ENCODE measurements at regions not wholly inside any gene's neighbourhood (a gene's known extent, or its start where the extent isn't known, plus 50 kb on each side); places are given as distances from the start of the nearest gene placed in this dataset.

DNA sequence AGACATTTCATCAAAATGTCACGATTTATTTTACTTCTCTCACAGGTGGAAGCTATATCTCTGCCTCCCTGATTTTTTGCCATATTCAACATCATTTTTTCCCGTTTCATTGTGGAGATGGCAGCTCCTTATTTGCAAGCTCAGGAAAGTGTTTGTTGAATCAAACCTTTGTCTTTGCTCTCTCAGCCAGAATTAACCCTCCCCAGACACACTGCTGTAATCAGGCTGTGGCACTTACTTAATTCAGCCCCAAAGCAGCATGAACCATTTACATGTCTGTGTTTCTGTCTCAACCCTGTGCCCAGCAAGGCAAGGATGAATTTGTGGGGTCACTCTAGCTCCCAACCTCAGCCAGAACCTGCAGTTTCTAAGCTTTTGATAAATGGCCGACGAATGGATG, 397.2 kb downstream of the TCERG1L start:
- DNase-seq (ENCODE audit: extremely low spot score), result no peak
- ChIA-PET POLR2A (no interaction called here), CTCF (no interaction called here)
- TF ChIP-seq ARNT (IDR thresholded peaks at IDR 0.05) (no peak), BHLHE40 (IDR thresholded peaks at IDR 0.05; ENCODE audit: borderline replicate concordance) (no peak), TARDBP (IDR thresholded peaks at IDR 0.05) (no peak), L3MBTL2 (conservative IDR thresholded peaks at IDR 0.05) (no peak), FOXK2 (IDR thresholded peaks at IDR 0.05) (no peak), CTBP1 (IDR thresholded peaks at IDR 0.05; ENCODE audit: borderline replicate concordance) (no peak), ZNF384 (IDR thresholded peaks at IDR 0.05) (no peak), HDGF (IDR thresholded peaks at IDR 0.05; ENCODE audit: borderline replicate concordance) (no peak), NFRKB (IDR thresholded peaks at IDR 0.05) (no peak), FOXM1 (IDR thresholded peaks at IDR 0.05; ENCODE audit: borderline replicate concordance) (no peak), LEF1 (IDR thresholded peaks at IDR 0.05; ENCODE audit: borderline replicate concordance) (no peak), SUZ12 (IDR thresholded peaks at IDR 0.05) (no peak)
- TF ChIP-seq, protein P1, sequence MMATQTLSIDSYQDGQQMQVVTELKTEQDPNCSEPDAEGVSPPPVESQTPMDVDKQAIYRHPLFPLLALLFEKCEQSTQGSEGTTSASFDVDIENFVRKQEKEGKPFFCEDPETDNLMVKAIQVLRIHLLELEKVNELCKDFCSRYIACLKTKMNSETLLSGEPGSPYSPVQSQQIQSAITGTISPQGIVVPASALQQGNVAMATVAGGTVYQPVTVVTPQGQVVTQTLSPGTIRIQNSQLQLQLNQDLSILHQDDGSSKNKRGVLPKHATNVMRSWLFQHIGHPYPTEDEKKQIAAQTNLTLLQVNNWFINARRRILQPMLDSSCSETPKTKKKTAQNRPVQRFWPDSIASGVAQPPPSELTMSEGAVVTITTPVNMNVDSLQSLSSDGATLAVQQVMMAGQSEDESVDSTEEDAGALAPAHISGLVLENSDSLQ (IDR thresholded peaks at IDR 0.05), result no peak

DNA sequence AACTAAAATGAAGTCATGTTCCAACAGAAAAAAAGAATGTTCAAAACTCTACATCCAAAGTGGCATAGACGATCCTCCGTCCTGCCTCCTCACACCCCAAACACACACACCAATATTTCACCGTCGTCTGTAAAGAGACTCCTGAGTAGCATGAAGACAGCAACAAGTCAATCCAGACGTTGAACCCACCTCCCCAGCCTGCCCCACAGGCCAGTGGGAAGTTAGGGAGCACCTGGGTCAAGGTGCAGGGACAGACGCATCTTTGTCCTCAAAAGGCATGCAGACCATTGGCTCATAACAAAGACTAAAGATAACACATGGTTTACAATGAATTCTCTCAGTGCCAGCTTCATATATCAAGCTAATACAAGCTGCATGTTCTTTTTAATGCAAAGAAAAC, 396.5 kb downstream of the TCERG1L start:
- ChIA-PET CTCF (no interaction called here), POLR2A (no interaction called here)
- TF ChIP-seq, protein P1 (IDR thresholded peaks at IDR 0.05), result no peak
- TF ChIP-seq L3MBTL2 (conservative IDR thresholded peaks at IDR 0.05) (no peak), CTBP1 (IDR thresholded peaks at IDR 0.05; ENCODE audit: borderline replicate concordance) (no peak), LEF1 (IDR thresholded peaks at IDR 0.05; ENCODE audit: borderline replicate concordance) (no peak), BHLHE40 (IDR thresholded peaks at IDR 0.05; ENCODE audit: borderline replicate concordance) (no peak), FOXA1 (IDR thresholded peaks at IDR 0.05) (no peak), FOXK2 (IDR thresholded peaks at IDR 0.05) (no peak), TARDBP (IDR thresholded peaks at IDR 0.05) (no peak), ZNF384 (IDR thresholded peaks at IDR 0.05) (no peak)
- DNase-seq (ENCODE audit: extremely low spot score), result no peak

DNA sequence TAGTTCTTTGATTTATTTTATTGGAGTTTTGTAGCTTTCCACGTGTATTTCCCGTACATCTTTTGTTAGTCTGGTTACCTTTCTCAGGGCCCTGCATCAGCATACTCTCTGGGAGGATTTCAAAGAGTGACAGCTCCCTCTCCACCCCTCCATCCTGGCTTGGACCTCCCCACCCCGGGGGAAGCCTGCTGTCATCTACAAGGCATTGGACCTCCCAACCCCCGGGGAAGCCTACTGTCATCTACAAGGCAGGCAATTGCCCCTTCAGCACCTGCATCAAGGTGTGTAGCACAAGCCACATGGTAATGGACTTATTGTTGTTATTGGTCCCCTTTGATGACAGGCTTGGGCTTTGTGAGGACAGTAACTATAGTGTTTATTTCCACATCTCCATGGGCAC, 390.1 kb downstream of the TCERG1L start:
- TF ChIP-seq BHLHE40 (IDR thresholded peaks at IDR 0.05; ENCODE audit: borderline replicate concordance) (no peak), NFRKB (IDR thresholded peaks at IDR 0.05) (no peak), ARNT (IDR thresholded peaks at IDR 0.05) (no peak), LEF1 (IDR thresholded peaks at IDR 0.05; ENCODE audit: borderline replicate concordance) (no peak), TARDBP (IDR thresholded peaks at IDR 0.05) (no peak), CTBP1 (IDR thresholded peaks at IDR 0.05; ENCODE audit: borderline replicate concordance) (no peak), ZNF384 (IDR thresholded peaks at IDR 0.05) (no peak), SUZ12 (IDR thresholded peaks at IDR 0.05) (no peak), FOXM1 (IDR thresholded peaks at IDR 0.05; ENCODE audit: borderline replicate concordance) (no peak), SP1 (IDR thresholded peaks at IDR 0.05) (no peak), ELF4 (IDR thresholded peaks at IDR 0.05) (no peak), L3MBTL2 (conservative IDR thresholded peaks at IDR 0.05) (no peak), FOXK2 (IDR thresholded peaks at IDR 0.05) (no peak), HDGF (IDR thresholded peaks at IDR 0.05; ENCODE audit: borderline replicate concordance) (no peak), FOXA1 (IDR thresholded peaks at IDR 0.05) (no peak)
- TF ChIP-seq, protein P1 (IDR thresholded peaks at IDR 0.05), result no peak
- ChIA-PET CTCF (no interaction called here), POLR2A (no interaction called here)
- no peak for DNase-seq (ENCODE audit: extremely low spot score)

DNA sequence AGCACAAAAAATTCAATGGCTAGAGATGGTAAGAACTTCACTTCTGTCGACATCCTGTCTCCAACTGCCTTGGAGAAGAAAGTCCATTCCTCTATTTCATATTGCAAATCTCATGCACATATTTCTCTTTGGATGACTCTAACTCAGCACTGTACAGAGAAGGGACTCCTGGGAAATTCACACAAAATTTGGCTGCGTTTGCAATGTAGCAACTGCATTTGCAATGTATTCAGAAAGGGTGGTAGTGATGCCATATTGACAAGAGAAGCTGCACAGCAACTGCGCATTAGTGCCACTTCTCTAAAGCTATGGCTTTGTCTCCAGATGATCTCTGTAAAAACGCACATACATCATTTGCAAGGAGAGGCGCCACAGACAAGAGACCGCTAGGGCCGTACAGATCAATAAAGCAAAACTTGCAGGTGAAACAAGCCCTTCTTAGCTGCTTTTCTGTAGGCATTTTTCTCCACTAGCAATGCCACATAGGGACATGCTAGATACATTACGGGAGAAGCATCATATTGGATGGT, 389.5 kb downstream of the TCERG1L start:
- ChIA-PET POLR2A (no interaction called here), CTCF (no interaction called here)
- DNase-seq (ENCODE audit: extremely low spot score), result no peak
- TF ChIP-seq BHLHE40 (IDR thresholded peaks at IDR 0.05; ENCODE audit: borderline replicate concordance) (no peak), L3MBTL2 (conservative IDR thresholded peaks at IDR 0.05) (no peak), FOXM1 (IDR thresholded peaks at IDR 0.05; ENCODE audit: borderline replicate concordance) (no peak), FOXA1 (IDR thresholded peaks at IDR 0.05) (no peak), LEF1 (IDR thresholded peaks at IDR 0.05; ENCODE audit: borderline replicate concordance) (no peak), SUZ12 (IDR thresholded peaks at IDR 0.05) (no peak), ZNF384 (IDR thresholded peaks at IDR 0.05) (no peak), FOXK2 (IDR thresholded peaks at IDR 0.05) (no peak), CTBP1 (IDR thresholded peaks at IDR 0.05; ENCODE audit: borderline replicate concordance) (no peak), HDGF (IDR thresholded peaks at IDR 0.05; ENCODE audit: borderline replicate concordance) (no peak), NFRKB (IDR thresholded peaks at IDR 0.05) (no peak), TARDBP (IDR thresholded peaks at IDR 0.05) (no peak)
- TF ChIP-seq, protein P1 (IDR thresholded peaks at IDR 0.05), result no peak

DNA sequence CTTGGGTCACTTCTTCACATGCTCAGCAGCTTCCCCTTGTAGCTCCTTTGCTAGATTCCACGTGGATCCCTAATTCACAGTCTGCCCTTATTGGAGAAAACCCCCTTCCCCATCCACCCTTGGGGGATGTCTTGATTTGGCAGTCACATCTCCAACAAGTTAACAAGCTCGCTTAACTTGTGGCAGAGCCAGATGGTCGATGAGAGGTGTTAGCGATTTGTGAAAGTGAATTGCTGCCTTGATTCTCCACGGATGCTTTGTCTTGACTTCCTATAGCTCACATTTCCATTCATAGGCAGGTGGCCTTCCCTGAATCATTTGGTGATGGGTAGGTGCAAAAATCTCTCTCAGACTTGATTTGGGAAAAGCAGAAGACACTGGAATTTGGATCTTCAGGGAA, 387.9 kb downstream of the TCERG1L start:
- ChIA-PET POLR2A (no interaction called here), CTCF (no interaction called here)
- TF ChIP-seq HDGF (IDR thresholded peaks at IDR 0.05; ENCODE audit: borderline replicate concordance) (no peak), ARNT (IDR thresholded peaks at IDR 0.05) (no peak), TARDBP (IDR thresholded peaks at IDR 0.05) (no peak)
- no peak for DNase-seq (ENCODE audit: extremely low spot score)

All from HEK293T (cell line).